GM12878 (cell line): ENCODE measurements at regions not wholly inside any gene's neighbourhood (a gene's known extent, or its start where the extent isn't known, plus 50 kb on each side); places are given as distances from the start of the nearest gene placed in this dataset.

Experiments used
- KDM1A ChIP-seq: fragments of 200-600 bp; sonication (generic); IDR thresholded peaks from 2 replicates; pipeline ENCODE4 v1.6.1; 2016; ENCODE audit warnings: borderline replicate concordance
- POLR2A ChIP-seq: IDR thresholded peaks from 2 replicates; pipeline ENCODE4 v1.6.1; 2011; ENCODE audit warnings: low read depth, mild to moderate bottlenecking, low read length
- ZNF217 ChIP-seq: fragments of 450-650 bp; IDR thresholded peaks from 2 replicates; pipeline ENCODE4 v1.6.1; 2017; ENCODE audit warnings: antibody characterized with exemption, mild to moderate bottlenecking
- TF ChIP-seq, protein P1 (sequence below), 3 experiments: IDR thresholded peaks in 2 of 3; conservative IDR thresholded peaks in 1 of 3; 2 replicates each; pipeline ENCODE4 v1.5.1; 2011; ENCODE audit warnings: low read depth in 3 of 3, low read length in 3 of 3, mild to moderate bottlenecking in 3 of 3, control low read depth in 2 of 3, moderate library complexity in 2 of 3, inconsistent platforms in 1 of 3, mixed read lengths in 1 of 3; ENCODE audit not compliant: control insufficient read depth in 2 of 3, insufficient read depth in 1 of 3; ENCODE audit errors: extremely low read depth in 1 of 3

GRCh38 chr11:70496591-70497535 lies 98.5 kb downstream of the CTTN start:
- TF ChIP-seq POLR2A (no peak), KDM1A (no peak), ZNF217 (no peak)
- TF ChIP-seq, protein P1, sequence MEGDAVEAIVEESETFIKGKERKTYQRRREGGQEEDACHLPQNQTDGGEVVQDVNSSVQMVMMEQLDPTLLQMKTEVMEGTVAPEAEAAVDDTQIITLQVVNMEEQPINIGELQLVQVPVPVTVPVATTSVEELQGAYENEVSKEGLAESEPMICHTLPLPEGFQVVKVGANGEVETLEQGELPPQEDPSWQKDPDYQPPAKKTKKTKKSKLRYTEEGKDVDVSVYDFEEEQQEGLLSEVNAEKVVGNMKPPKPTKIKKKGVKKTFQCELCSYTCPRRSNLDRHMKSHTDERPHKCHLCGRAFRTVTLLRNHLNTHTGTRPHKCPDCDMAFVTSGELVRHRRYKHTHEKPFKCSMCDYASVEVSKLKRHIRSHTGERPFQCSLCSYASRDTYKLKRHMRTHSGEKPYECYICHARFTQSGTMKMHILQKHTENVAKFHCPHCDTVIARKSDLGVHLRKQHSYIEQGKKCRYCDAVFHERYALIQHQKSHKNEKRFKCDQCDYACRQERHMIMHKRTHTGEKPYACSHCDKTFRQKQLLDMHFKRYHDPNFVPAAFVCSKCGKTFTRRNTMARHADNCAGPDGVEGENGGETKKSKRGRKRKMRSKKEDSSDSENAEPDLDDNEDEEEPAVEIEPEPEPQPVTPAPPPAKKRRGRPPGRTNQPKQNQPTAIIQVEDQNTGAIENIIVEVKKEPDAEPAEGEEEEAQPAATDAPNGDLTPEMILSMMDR (IDR thresholded peaks at IDR 0.05 in 2 of 3, conservative IDR thresholded peaks at IDR 0.05 in 1 of 3; ENCODE audit: control insufficient read depth in 2 of 3, extremely low read depth in 1 of 3, insufficient read depth in 1 of 3, low read depth in 3 of 3, low read length in 3 of 3), result no peak
